ENCODE measurements at regions not wholly inside any gene's neighbourhood (a gene's known extent, or its start where the extent isn't known, plus 50 kb on each side); places are given as distances from the start of the nearest gene placed in this dataset.

- Histone ChIP-seq H3K4me3 (no peak overlapping the region), H3K4me1 (no peaks in the 10 kb centered on the region), H3K27ac (no peak overlapping the region), H3K9me3 (no peaks in the 10 kb centered on the region), H3K27me3 (no peaks in the 10 kb centered on the region), H3K36me3 (no peaks in the 10 kb centered on the region)
- intact Hi-C loops (cut with DNase I): no loop called here
- no peak for ATAC-seq
- no peak for FAIRE-seq
- no peak for DNase-seq
- WGBS, 2 donors: 38 to 41% methylated on average over 3 of the region's 3 CpGs
- no peak for TF ChIP-seq CTCF (IDR thresholded peaks at IDR 0.05)
These were observed 497.0 kb downstream of the FSCB start for GRCh38 chr14:44010071-44010470.

- no peak for DNase-seq
- WGBS, 2 donors: 17 to 28% methylated on average over 1 of the region's 1 CpG
- no peak overlapping the region for H3K27ac ChIP-seq
- intact Hi-C loops (cut with DNase I): no loop called here
- TF ChIP-seq CTCF (IDR thresholded peaks at IDR 0.05): no peak
- H3K4me1 ChIP-seq: no peaks in the 10 kb centered on the region
- no peaks in the 10 kb centered on the region for H3K36me3 ChIP-seq
- peak; percentile 23 for FAIRE-seq
- H3K9me3 ChIP-seq: no peaks in the 10 kb centered on the region
- H3K4me3 ChIP-seq: no peak overlapping the region
- H3K27me3 ChIP-seq: no peaks in the 10 kb centered on the region
- ATAC-seq: no peak
These were observed 497.4 kb downstream of the FSCB start for GRCh38 chr14:44009642-44010041.

GRCh38 chr14:43988989-43989388 lies 518.1 kb downstream of the FSCB start:
- Histone ChIP-seq H3K4me3 (no peak overlapping the region), H3K27me3 (no peaks in the 10 kb centered on the region), H3K27ac (no peak overlapping the region), H3K36me3 (no peaks in the 10 kb centered on the region), H3K4me1 (no peaks in the 10 kb centered on the region), H3K9me3 (no peaks in the 10 kb centered on the region)
- no peak for TF ChIP-seq CTCF (IDR thresholded peaks at IDR 0.05)
- ATAC-seq (no peak), DNase-seq (no peak), FAIRE-seq (peak; percentile 97)
- intact Hi-C loops (cut with DNase I): no loop called here

- 72 to 81% methylated on average over 8 of the region's 8 CpGs for WGBS, 2 donors
- no peak for FAIRE-seq
These were observed 523.4 kb downstream of the FSCB start for GRCh38 chr14:43983721-43984120.

More at GRCh38 chr14:43983721-43984120, 523.4 kb downstream of the FSCB start:
- Histone ChIP-seq H3K4me1 (no peaks in the 10 kb centered on the region), H3K27ac (no peak overlapping the region), H3K9me3 (no peaks in the 10 kb centered on the region), H3K27me3 (no peaks in the 10 kb centered on the region), H3K4me3 (no peak overlapping the region), H3K36me3 (no peaks in the 10 kb centered on the region)
- no peak for TF ChIP-seq CTCF (IDR thresholded peaks at IDR 0.05)
- intact Hi-C loops (cut with DNase I): no loop called here
- DNase-seq (no peak), ATAC-seq (no peak)

All from pancreas (tissue), 10 donors.